NK-92 treated with Interleukin-12 subunit alpha and Interleukin-12 subunit beta, amount 100 ng/mL, for 24 hours (cell line): ENCODE measurements at regions not wholly inside any gene's neighbourhood (a gene's known extent, or its start where the extent isn't known, plus 50 kb on each side); places are given as distances from the start of the nearest gene placed in this dataset.

Experiments
- DNase-seq: peaks from one replicate; lab custom pipeline; 2025; lab: John Stamatoyannopoulos, UW

DNA sequence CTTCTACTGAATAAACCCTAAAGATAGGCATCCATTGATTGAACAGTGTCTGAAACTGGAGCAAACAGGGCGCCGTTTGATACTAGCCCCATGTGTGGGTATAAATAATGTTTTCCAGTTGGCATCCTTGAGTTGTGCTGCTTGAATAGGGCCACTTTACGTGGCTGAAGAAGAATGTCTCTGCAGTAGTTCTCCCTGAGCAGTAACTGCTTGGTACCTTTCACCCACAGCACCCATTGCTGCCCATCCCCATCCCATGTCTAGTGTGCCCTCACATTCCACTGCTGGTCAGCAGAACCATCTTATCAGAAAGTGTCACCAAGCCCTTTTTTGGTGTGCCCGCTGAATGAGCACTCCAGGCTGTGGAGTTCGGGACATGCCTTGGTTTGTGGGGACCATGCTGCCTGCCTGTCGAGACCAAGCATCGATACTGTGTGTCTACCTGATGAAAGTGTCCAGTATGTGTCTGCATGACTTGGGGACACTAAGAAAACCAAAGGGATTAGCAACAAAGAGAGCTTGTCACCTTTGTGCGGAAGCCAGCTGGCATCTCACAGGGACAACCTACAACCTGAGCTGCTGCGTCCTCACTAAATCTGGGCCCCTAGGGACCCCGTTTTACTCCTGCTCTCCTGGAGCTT is 162.0 kb downstream of the TM9SF2 start:
- DNase-seq, result no peak

DNA sequence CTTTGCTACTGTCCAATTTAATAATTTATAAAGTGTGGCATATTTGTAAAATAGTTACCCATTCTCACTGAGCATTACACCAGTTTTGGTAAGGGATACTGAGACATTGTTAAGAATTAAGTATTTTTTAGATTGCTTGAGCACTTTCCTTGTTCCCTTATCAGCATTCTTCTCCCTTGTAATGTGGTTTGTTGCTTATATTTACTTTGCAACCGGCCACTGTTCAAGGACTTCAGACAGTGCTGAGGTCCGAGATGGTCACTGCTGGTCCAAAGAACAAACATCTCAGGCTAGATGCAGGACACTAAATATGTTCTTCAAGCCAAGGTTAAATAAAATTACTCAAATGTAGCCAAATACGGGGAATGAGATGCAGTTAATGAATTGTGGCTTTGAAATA is 161.4 kb downstream of the TM9SF2 start:
- no peak for DNase-seq

- DNase-seq, result no peak
Measured at GRCh38 chr13:99661791-99662190, 160.5 kb downstream of the TM9SF2 start.

DNA sequence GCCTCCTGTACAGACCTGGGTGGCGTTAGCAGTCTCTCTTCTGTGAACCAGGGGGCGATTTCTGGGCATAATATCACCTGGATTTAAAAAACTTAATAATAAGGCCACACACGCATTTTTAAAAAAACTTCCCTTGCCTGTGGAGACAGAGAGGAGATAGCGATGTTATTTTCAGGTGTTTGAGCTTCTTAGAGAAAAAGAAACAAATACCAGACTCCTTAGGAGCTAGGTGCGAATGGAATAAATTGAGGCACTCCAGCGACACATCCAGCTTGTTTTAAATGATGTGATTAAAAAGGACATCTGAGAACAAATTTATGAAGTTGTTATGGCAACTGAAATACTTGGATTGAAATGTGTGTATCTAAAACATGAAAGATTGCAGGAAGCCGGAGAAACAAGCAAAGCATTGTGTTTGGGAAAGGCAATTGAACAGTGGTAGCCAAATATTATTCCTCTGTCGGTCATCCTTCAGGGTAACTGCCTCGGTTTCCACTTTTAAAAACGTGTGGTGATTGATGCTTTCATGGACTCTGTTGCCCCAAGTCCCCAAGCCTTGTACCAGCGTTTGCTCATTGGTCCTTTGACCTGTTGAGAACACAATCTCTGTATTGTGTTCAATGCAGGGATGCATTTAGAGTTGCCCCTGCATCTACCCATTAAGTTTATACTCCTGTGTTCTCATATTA is 158.7 kb downstream of the TM9SF2 start:
- no peak for DNase-seq

- no peak for DNase-seq
Measured at GRCh38 chr13:99659226-99659625, 158.0 kb downstream of the TM9SF2 start.

- peak; percentile 60 for DNase-seq
Measured at GRCh38 chr13:99658261-99658991, 157.2 kb downstream of the TM9SF2 start.

DNA sequence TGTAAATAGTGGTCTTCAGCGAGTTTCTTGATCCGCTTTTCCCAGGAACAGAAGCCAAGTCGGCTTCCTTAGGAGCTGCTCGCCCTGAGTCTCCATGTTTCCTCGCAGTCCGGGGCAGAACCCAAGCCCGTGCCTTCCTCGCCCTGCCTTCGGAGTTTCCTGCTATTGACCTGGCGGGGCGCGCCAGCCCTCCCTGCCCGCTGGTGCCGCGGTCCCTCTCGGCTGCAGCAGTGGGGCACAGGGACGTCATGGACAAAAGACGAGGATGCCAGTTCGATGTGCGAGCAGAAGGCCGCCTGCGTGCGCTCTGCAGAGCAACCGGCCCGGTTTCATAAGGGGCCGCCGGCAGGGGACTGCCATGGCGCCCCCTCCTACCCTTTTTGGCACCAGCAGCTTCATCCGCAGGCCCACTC is 156.6 kb downstream of the TM9SF2 start:
- no peak for DNase-seq

DNA sequence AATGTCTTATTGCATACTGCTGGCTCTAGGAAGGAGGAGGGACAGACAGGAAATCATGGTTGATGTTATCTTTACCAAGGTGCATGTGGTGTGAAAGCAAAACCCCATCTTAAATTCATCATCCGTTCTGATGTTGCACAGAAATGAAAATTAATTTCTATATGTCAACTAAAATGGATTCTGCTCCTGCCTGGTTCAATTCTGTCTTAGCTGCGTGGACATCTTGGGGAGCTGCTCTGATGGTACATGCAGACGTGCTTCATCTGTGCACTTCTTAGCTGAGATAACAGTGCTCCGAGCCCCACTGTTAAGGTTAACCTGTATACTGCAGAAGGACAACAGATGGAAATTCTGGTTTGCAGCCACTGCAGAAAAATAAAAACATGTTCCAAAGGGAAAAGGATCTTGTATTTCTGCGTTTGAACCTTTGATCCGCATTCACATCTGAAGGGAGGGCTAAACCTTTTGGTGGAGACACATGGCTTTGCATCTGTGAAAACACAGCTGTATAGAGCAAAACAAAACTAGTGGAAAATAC is 155.6 kb downstream of the TM9SF2 start:
- DNase-seq, result peak; percentile 21

DNA sequence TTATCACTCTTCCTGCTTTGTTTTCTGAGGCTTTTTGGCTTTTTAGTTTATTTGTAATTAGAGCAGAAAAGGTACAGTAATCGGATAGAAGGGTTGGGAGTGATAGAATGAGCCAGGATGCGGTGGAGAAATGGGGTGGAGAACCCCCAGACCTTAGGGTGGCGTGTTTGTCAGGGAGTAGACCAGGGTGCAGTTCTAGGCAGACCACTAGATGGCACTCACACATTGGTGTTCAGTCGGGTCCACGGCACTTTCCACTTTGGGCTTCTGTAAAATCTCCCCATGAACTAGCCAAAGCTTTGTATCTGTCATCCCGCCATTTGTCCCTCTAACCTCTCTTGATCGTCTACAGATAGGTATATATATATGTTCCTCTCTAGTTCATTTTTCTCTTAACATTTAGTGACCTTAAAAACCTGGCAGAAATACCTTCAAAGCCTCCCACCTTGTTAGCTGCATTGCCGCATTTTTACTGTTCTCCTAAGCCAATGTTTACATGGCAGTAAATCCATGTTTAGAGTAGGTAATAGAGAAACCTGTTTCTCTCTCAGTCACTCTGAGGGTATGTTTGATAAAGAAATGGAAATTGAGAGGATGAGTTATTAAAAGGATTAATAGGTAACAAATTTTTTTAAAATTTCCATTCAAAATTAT is 154.9 kb downstream of the TM9SF2 start:
- DNase-seq, result peak; percentile 74

GRCh38 chr13:99655351-99656091 is 154.2 kb downstream of the TM9SF2 start:
- peak; percentile 8 for DNase-seq

GRCh38 chr13:99654076-99654475 is 152.8 kb downstream of the TM9SF2 start:
- no peak for DNase-seq

GRCh38 chr13:99653526-99653925 is 152.3 kb downstream of the TM9SF2 start:
- no peak for DNase-seq

DNA sequence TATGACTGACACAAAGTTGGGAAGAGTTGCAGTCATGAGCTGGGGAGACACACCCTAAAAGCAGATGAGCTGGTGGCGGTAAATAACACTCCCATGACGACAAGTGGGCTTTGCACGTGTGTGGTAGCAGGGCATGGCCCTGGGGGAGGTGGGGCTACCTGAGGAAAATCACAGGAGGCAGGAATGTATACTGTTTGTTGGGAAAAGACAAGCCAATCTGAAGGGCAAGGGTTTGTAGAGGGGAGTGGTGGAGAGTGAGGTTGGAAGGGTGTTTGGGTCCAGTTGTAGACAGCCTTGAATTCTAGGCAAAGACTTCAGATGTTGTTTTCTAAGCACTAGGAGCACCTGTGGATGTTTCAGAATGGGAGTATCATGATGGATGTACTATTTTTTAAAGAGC is 151.6 kb downstream of the TM9SF2 start:
- DNase-seq, result no peak

- no peak for DNase-seq
Measured at GRCh38 chr13:99652141-99652540, 150.9 kb downstream of the TM9SF2 start.

GRCh38 chr13:99651016-99651415 is 149.7 kb downstream of the TM9SF2 start:
- DNase-seq, result no peak

DNA sequence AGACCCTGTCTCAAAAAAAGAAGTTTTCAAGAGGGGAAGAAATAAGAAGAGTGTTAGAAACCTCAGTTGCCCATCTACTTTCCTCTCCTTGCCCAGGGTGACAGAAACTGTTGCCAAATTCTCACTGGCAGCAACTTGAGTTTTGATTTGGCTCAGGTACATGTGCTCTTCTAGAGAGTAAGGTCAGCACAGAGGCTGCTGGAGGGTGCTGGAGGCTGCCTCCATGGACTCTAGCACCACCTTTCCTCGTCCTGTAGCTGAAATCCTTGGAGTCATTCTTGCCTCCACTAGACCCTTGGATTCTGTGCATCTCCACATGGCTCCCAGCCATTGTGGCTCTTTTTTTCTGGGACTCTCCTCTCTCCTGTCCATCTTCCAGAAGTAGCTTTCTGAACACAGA is 149.1 kb downstream of the TM9SF2 start:
- DNase-seq, result no peak

- no peak for DNase-seq
Measured at GRCh38 chr13:99648927-99649326, 147.7 kb downstream of the TM9SF2 start.

DNA sequence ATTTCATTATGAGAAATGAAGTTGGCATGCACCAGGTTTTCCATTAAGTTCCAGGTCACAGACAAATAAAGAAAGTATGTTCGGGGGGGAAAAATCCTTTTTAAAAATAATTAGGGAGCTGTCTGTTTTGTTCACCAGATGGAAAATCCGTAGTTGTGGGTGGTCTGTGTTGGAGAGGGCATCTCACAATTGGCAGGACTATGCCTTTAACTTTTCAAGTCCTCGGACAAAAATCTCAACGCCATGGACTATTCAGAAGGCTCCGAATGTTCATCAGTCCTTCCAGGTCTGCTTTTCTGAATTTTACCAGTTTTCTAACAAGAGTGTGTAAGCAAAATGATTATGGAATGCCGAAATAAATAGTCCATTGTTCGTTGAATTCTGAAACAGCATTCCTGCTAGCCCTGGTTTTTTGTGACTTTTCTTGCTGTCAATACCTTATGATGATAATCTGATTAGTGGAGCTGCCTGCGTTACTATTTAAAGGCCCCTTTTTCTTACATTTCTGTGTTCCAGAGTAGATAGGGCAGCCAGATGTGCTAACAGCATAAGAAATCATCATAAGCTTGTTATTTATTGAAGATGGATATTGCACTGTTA is 146.9 kb downstream of the TM9SF2 start:
- no peak for DNase-seq

DNA sequence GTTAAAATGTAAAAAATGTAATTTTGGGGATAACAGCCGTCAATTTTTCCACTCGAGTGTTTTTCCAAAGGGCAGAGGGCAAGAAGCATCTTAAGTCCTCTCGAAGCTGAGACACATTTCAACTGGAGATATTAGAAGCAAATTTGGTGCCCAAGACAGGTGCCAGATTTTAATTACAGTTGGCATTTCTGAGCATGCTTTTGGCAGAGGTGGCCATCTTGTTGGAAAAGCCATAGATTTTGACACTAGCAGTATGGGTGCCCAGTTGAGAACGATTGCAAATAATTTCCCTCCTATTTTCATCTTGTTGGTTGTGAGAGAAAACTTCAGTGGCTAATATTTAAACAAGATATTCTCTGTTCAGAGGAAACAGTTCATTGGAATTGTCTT is 146.3 kb downstream of the TM9SF2 start:
- no peak for DNase-seq

DNA sequence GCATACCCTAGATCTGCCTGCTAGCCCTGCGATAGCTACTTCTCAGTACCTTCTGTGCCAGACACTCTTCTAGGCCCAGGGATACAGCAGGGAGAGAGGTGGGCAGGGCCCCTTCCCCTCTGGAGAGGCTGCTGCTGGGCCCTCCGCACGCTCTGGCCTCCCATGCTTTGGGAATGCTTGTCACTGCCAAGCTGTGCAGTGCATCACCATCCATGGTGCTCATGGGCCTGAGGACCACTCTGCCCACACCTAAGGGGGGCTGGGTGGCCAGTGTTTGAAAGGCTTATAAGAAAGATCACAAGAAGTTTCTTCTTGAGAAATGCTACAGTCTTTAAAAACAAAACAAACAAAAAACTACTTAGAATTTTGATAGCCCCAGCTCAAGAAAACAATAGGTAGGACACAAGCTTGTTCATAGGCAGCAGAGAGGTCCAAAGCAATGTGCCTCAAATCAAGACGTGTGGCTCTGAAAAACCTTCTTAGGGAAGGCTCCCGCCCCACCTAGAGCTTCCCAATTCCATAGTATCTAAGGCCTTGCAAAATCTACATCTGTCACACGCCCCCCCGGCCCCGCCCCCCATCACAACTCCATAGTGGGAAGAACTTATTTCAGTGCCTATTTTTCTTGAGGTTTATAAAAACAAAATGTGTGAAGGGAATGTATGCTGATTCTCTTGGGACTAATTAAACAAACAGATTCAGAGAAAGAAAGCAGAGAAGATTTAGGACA is 145.8 kb downstream of the TM9SF2 start:
- DNase-seq, result no peak

GRCh38 chr13:99642841-99643240 is 141.6 kb downstream of the TM9SF2 start:
- no peak for DNase-seq
